ENCODE measurements at regions not wholly inside any gene's neighbourhood (a gene's known extent, or its start where the extent isn't known, plus 50 kb on each side); places are given as distances from the start of the nearest gene placed in this dataset.

DNA sequence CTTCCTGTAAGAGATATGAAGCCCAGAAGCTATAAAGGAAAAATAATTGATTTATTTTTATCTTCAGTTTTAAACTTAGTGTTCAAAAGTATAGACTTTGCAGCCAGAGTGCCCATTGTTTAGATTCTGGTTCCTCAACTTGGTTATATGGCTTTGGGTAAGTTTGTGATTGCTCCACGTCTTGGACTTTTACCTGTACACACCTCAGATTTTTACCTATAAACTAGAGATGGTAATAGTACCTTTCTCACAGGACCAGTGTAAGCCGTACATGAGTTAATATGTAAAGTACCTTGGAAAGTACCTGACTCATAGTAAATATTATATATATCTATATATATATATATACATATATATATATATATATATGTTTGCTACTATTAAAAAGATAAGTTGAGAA lies 283.8 kb downstream of the RAP2B start:
- Mint-ChIP-seq H3K27ac (no peak overlapping the region), H3K9me3 (no peaks in the 10 kb centered on the region)

DNA sequence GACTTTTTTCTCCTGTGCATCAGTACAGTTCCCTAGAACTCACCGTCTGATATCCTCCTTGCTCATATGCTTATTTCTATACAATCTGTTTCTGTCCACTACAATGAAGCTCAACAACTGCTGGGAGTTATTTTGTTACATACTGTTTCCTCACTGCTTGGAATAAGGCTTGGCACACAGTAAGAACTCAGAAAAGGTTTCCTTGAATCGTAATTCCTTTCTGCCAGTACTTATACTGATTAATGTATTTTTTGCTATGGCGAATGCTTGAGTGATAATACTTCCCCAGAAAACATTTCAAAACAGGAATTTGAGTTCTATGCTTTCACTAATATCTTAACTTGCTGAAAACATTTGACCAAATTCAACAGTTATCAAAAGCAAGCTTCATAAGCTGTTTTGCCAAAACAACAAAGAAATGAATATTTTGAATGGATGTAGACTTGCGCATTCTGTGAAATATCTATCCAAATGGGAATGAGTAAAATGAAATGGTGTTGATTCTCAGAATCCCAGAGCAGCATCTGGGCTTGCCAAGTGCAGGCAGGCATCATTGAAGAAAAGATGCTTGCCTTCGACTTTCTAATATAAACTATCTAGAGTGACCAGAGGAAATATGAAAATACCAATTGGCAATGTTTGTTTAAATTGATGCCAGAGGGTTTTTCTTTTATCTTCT lies 286.3 kb downstream of the RAP2B start:
- Histone ChIP-seq H3K4me1 (no peaks in the 10 kb centered on the region), H3K27me3 (no peaks in the 10 kb centered on the region), H4K20me1 (ENCODE audit: low read depth) (no peaks in the 10 kb centered on the region), H3K79me2 (ENCODE audit: low read depth) (no peaks in the 10 kb centered on the region), H3K4me3 (no peak overlapping the region), H3K36me3 (no peaks in the 10 kb centered on the region), H3K9ac (no peak overlapping the region), H2AFZ (replicated peaks) (no peak overlapping the region), H3K27ac (no peak overlapping the region), H3K9me3 (ENCODE audit: low read depth) (no peaks in the 10 kb centered on the region), H3F3A (ENCODE audit: low read depth) (no peaks in the 10 kb centered on the region), H3K4me2 (no peak overlapping the region)
- Mint-ChIP-seq H3K36me3 (no peaks in the 10 kb centered on the region), H3K9me3 (no peaks in the 10 kb centered on the region), H3K27ac (no peak overlapping the region), H3K4me3 (no peak overlapping the region), H3K4me1 (no peaks in the 10 kb centered on the region), H3K27me3 (ENCODE audit: insufficient read depth, low read depth) (no peaks in the 10 kb centered on the region)
- TF ChIP-seq, protein P1, sequence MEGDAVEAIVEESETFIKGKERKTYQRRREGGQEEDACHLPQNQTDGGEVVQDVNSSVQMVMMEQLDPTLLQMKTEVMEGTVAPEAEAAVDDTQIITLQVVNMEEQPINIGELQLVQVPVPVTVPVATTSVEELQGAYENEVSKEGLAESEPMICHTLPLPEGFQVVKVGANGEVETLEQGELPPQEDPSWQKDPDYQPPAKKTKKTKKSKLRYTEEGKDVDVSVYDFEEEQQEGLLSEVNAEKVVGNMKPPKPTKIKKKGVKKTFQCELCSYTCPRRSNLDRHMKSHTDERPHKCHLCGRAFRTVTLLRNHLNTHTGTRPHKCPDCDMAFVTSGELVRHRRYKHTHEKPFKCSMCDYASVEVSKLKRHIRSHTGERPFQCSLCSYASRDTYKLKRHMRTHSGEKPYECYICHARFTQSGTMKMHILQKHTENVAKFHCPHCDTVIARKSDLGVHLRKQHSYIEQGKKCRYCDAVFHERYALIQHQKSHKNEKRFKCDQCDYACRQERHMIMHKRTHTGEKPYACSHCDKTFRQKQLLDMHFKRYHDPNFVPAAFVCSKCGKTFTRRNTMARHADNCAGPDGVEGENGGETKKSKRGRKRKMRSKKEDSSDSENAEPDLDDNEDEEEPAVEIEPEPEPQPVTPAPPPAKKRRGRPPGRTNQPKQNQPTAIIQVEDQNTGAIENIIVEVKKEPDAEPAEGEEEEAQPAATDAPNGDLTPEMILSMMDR (IDR thresholded peaks at IDR 0.05) = no peak
- TF ChIP-seq EZH2 (IDR thresholded peaks at IDR 0.05) = no peak
- TF ChIP-seq EZH2phosphoT487 (IDR thresholded peaks at IDR 0.05) = no peak
- no peak for DNase-seq (ENCODE audit: low spot score)

More for the DNA sequence above, 283.8 kb downstream of the RAP2B start:
- H3K36me3 Mint-ChIP-seq = no peaks in the 10 kb centered on the region
- no peak overlapping the region for H3K4me3 ChIP-seq
- no peaks in the 10 kb centered on the region for H3K4me1 ChIP-seq
- H3K36me3 ChIP-seq = no peaks in the 10 kb centered on the region
- H3K4me3 Mint-ChIP-seq = no peak overlapping the region
- no peaks in the 10 kb centered on the region for H3F3A ChIP-seq (ENCODE audit: low read depth)
- no peaks in the 10 kb centered on the region for H3K27me3 ChIP-seq
- H3K27me3 Mint-ChIP-seq (ENCODE audit: insufficient read depth, low read depth) = peaks cover 2% of the 10 kb centered on the region
- H3K4me2 ChIP-seq = no peak overlapping the region
- no peak overlapping the region for H3K27ac ChIP-seq
- H4K20me1 ChIP-seq (ENCODE audit: low read depth) = no peaks in the 10 kb centered on the region
- H3K4me1 Mint-ChIP-seq = no peaks in the 10 kb centered on the region
- H3K79me2 ChIP-seq (ENCODE audit: low read depth) = no peaks in the 10 kb centered on the region
- H3K9ac ChIP-seq = no peak overlapping the region
- H2AFZ ChIP-seq (replicated peaks) = no peak overlapping the region
- TF ChIP-seq EZH2 (IDR thresholded peaks at IDR 0.05) (no peak), EZH2phosphoT487 (IDR thresholded peaks at IDR 0.05) (no peak)
- TF ChIP-seq, protein P1 (IDR thresholded peaks at IDR 0.05) = no peak
- no peaks in the 10 kb centered on the region for H3K9me3 ChIP-seq (ENCODE audit: low read depth)
- DNase-seq (ENCODE audit: low spot score) = no peak

DNA sequence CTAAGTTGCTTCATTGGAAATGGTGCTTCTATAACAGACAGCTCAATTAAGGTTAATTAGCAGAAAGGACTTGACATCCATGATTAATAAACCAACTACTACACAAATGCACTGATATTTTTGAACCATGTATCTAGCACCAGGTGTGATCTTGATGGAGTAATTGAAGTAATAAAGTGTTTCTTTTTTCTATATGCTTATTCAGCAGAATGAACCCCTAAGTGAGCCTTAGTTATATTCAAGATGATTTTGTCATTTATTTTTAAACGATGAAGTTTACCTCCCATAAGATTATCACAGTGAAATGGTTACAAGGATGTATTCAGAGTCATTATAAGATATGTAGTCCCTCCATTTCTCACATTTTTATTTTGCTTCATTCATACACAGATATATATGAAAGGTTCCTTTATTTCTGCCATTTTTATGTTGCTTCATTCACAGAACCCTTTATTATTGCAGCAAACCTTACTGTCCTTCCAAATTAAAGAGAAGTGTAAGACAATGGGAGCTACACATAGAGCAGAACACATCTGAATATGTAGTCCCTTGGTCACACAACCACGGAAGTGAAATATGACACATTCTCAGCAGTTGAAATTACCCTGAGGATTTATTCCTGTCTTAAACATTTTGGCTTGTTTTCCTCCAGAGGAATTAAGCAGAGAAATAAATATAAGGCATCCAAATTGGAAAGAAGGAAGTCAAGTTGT lies 295.0 kb downstream of the RAP2B start:
- no peak overlapping the region for H3K4me3 Mint-ChIP-seq
- Histone ChIP-seq H3K9me3 (ENCODE audit: low read depth) (no peaks in the 10 kb centered on the region), H3K27me3 (no peaks in the 10 kb centered on the region), H3F3A (ENCODE audit: low read depth) (no peaks in the 10 kb centered on the region), H4K20me1 (ENCODE audit: low read depth) (no peaks in the 10 kb centered on the region), H3K4me3 (no peak overlapping the region), H3K4me1 (no peaks in the 10 kb centered on the region), H3K79me2 (ENCODE audit: low read depth) (no peaks in the 10 kb centered on the region), H3K9ac (no peak overlapping the region), H2AFZ (replicated peaks) (no peak overlapping the region), H3K27ac (no peak overlapping the region), H3K4me2 (no peak overlapping the region), H3K36me3 (no peaks in the 10 kb centered on the region)
- no peaks in the 10 kb centered on the region for H3K4me1 Mint-ChIP-seq
- no peaks in the 10 kb centered on the region for H3K36me3 Mint-ChIP-seq
- no peak overlapping the region for H3K27ac Mint-ChIP-seq
- no peaks in the 10 kb centered on the region for H3K27me3 Mint-ChIP-seq (ENCODE audit: insufficient read depth, low read depth)
- TF ChIP-seq, protein P1 (IDR thresholded peaks at IDR 0.05) = no peak
- TF ChIP-seq EZH2phosphoT487 (IDR thresholded peaks at IDR 0.05) = no peak
- TF ChIP-seq EZH2 (IDR thresholded peaks at IDR 0.05) = no peak
- DNase-seq (ENCODE audit: low spot score) = no peak
- no peaks in the 10 kb centered on the region for H3K9me3 Mint-ChIP-seq
